ENCODE measurements at regions not wholly inside any gene's neighbourhood (a gene's known extent, or its start where the extent isn't known, plus 50 kb on each side); places are given as distances from the start of the nearest gene placed in this dataset.

- BruUV-seq (replicated peaks), result no TSS peak
- H3K4me1 ChIP-seq (ENCODE audit: insufficient read depth, low read length, poor library complexity, severe bottlenecking), result no peaks in the 10 kb centered on the region
These were observed 51.7 kb upstream of the KCNMB1 start for GRCh38 chr5:170440771-170441392.

GRCh38 chr5:170439944-170440269 is 50.7 kb upstream of the KCNMB1 start:
- no peaks in the 10 kb centered on the region for H3K79me2 ChIP-seq (ENCODE audit: insufficient read depth, low read depth, low read length)
- no peaks in the 10 kb centered on the region for H3K4me1 ChIP-seq (ENCODE audit: insufficient read depth, low read length, poor library complexity, severe bottlenecking)
- POLR2A ChIA-PET, result no interaction called here
- intact Hi-C loops (cut with micrococcal nuclease; ENCODE audit: unreplicated experiment), result no loop called here
- DNase-seq (ENCODE audit: low spot score), result no peak
- no peaks in the 10 kb centered on the region for H3K36me3 ChIP-seq (ENCODE audit: insufficient read depth, low read length)
- H3K27ac ChIP-seq (ENCODE audit: low read depth, low read length, poor library complexity, severe bottlenecking), result no peak overlapping the region
- H3K9me2 ChIP-seq (ENCODE audit: insufficient read depth, low read length), result no peaks in the 10 kb centered on the region
- TF ChIP-seq CTCF (conservative IDR thresholded peaks at IDR 0.05; ENCODE audit: low read length), result no peak
- no peaks in the 10 kb centered on the region for H4K20me1 ChIP-seq (ENCODE audit: insufficient read depth, low read length)
- H2AFZ ChIP-seq (ENCODE audit: low read length), result no peak overlapping the region
- H3K9me3 ChIP-seq (ENCODE audit: low read length), result no peaks in the 10 kb centered on the region
- no peak overlapping the region for H3K4me3 ChIP-seq (ENCODE audit: low read depth, low read length, poor library complexity, severe bottlenecking)
- no peak overlapping the region for H3K4me2 ChIP-seq (ENCODE audit: low read length)
- BruUV-seq (replicated peaks), result no TSS peak
- CTCF ChIA-PET (ENCODE audit: unreplicated experiment), result no interaction called here

More at GRCh38 chr5:170440771-170441392, 51.7 kb upstream of the KCNMB1 start:
- intact Hi-C loops (cut with micrococcal nuclease; ENCODE audit: unreplicated experiment), result no loop called here
- Histone ChIP-seq H3K79me2 (ENCODE audit: insufficient read depth, low read depth, low read length) (no peaks in the 10 kb centered on the region), H3K4me3 (ENCODE audit: low read depth, low read length, poor library complexity, severe bottlenecking) (no peak overlapping the region), H3K9me3 (ENCODE audit: low read length) (no peaks in the 10 kb centered on the region), H3K36me3 (ENCODE audit: insufficient read depth, low read length) (no peaks in the 10 kb centered on the region), H3K4me2 (ENCODE audit: low read length) (no peak overlapping the region), H3K9me2 (ENCODE audit: insufficient read depth, low read length) (no peaks in the 10 kb centered on the region), H2AFZ (ENCODE audit: low read length) (no peak overlapping the region), H4K20me1 (ENCODE audit: insufficient read depth, low read length) (no peaks in the 10 kb centered on the region), H3K27ac (ENCODE audit: low read depth, low read length, poor library complexity, severe bottlenecking) (no peak overlapping the region)
- TF ChIP-seq CTCF (conservative IDR thresholded peaks at IDR 0.05; ENCODE audit: low read length) (no peak), EZH2phosphoT487 (IDR thresholded peaks at IDR 0.05; ENCODE audit: borderline replicate concordance, low read depth, low read length) (no peak)
- CTCF ChIA-PET (ENCODE audit: unreplicated experiment), result interaction anchor here (0.7 kb wide), 1 partner anchor 464 kb away, joined by 3 read pairs; no protein-coding TSS in a partner anchor
- no peak for DNase-seq (ENCODE audit: low spot score)
- POLR2A ChIA-PET, result interaction anchor here (0.6 kb wide), 1 partner anchor 37 kb away, joined by 3 read pairs; no protein-coding TSS in a partner anchor

- intact Hi-C loops (cut with micrococcal nuclease; ENCODE audit: unreplicated experiment), result no loop called here
- TF ChIP-seq CTCF (conservative IDR thresholded peaks at IDR 0.05; ENCODE audit: low read length) (no peak), EZH2phosphoT487 (IDR thresholded peaks at IDR 0.05; ENCODE audit: borderline replicate concordance, low read depth, low read length) (no peak)
- H3K36me3 ChIP-seq (ENCODE audit: insufficient read depth, low read length), result no peaks in the 10 kb centered on the region
- no peak for DNase-seq (ENCODE audit: low spot score)
- no peaks in the 10 kb centered on the region for H3K9me3 ChIP-seq (ENCODE audit: low read length)
- H2AFZ ChIP-seq (ENCODE audit: low read length), result no peak overlapping the region
- no peak overlapping the region for H3K4me3 ChIP-seq (ENCODE audit: low read depth, low read length, poor library complexity, severe bottlenecking)
- H3K4me2 ChIP-seq (ENCODE audit: low read length), result no peak overlapping the region
- POLR2A ChIA-PET, result interaction anchor here (0.6 kb wide), 1 partner anchor 1727 kb away, joined by 3 read pairs; no protein-coding TSS in a partner anchor
- H3K27ac ChIP-seq (ENCODE audit: low read depth, low read length, poor library complexity, severe bottlenecking), result no peak overlapping the region
- no TSS peak for BruUV-seq (replicated peaks)
- no peaks in the 10 kb centered on the region for H4K20me1 ChIP-seq (ENCODE audit: insufficient read depth, low read length)
- H3K4me1 ChIP-seq (ENCODE audit: insufficient read depth, low read length, poor library complexity, severe bottlenecking), result no peaks in the 10 kb centered on the region
- no peaks in the 10 kb centered on the region for H3K9me2 ChIP-seq (ENCODE audit: insufficient read depth, low read length)
- CTCF ChIA-PET (ENCODE audit: unreplicated experiment), result no interaction called here
- no peaks in the 10 kb centered on the region for H3K79me2 ChIP-seq (ENCODE audit: insufficient read depth, low read depth, low read length)
These were observed 50.2 kb upstream of the KCNMB1 start for GRCh38 chr5:170439223-170439943.

All from OCI-LY7 (cell line).